HG02870 (cell line): ENCODE measurements at regions not wholly inside any gene's neighbourhood (a gene's known extent, or its start where the extent isn't known, plus 50 kb on each side); places are given as distances from the start of the nearest gene placed in this dataset.
"Not testable (repeated sequence)": the region's sequence is repeated elsewhere in the genome, so short reads cannot be mapped to it uniquely, and the experiment has no call there.

Experiments
- ATAC-seq: cut with Tn5 transposase; IDR thresholded peaks from one replicate; pipeline ENCODE4 v1.9.1; 2021; ENCODE audit warnings: mild to moderate bottlenecking, moderate library complexity; ENCODE audit not compliant: unreplicated experiment

DNA sequence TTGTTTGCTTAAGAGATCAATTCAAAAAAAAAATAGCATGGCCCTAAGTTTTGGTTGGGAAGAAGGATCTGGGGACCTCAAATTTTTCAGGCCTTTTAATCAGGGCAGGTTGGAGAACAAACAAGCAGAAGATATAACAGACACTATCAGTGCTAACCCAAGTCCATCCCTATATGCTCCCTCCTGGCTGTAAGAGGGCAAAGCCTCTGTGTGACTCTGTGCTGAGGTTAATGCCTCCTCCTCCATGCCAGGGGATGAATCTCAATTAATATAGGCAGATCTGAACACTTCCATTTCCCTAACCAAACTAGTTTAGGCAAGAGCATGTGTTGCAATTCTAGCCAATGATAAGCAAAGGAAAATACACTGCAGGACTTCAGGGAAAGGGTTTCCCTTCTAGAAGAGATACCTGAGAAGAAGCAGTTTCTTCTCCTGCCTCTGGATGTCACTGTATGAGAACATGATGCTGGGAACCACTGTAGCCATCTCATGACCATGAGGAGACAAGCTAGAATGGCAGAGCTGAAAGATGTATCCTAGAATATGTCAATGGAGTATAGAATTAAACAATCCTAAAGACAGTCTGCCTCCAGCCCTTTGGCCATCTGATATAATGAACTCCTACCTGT is 76.0 kb downstream of the CHD9NB start:
- ATAC-seq, result peak; percentile 79

GRCh38 chr16:52967744-52968143 is 85.0 kb downstream of the CHD9NB start:
- no peak for ATAC-seq

GRCh38 chr16:52964290-52964689 is 88.4 kb downstream of the CHD9NB start:
- no peak for ATAC-seq

GRCh38 chr16:52963855-52964242 is 88.8 kb downstream of the CHD9NB start:
- ATAC-seq, result no peak

- no peak for ATAC-seq
Observed at GRCh38 chr16:52963212-52963854, 89.4 kb downstream of the CHD9NB start.

DNA sequence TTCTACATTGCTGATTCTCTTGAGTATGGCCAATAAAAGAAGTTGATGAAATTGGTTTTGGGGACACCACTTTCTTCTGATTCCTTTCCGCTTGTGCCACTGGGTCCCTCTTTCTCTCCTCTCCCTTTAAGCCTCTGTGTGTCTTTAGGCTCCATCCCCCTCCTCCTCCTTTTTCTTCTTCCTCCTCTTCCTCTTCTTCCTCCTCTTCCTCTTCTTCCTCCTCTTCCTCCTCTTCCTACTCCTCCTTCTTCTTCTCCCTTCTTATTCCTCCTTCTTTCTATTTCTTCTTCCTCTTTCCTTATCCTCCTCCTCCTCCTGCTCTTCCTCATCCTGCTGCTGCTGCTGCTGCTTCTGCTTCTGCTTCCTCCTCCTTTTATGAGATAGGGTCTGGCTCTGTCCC is 93.7 kb downstream of the CHD9NB start:
- no peak for ATAC-seq

DNA sequence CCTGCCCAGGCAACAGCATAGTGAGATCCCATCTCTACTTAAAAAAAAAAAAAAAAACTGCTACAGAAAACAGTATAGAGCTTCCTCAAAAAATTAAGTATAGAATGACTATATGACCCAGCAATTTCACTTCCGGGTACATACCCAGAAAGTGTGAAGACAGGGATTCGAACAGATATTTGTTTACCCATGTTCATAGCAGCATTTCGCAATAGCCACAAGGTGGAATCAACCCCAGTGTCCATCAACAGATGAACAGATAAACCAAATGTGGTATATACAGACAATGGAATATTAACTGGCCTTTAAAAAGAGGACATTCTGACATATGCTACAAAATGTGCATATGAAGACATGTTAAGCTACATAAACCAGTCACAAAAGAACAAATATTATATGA is 95.5 kb downstream of the CHD9NB start:
- no peak for ATAC-seq

- no peak for ATAC-seq
Observed at GRCh38 chr16:52956044-52956443, 96.7 kb downstream of the CHD9NB start.

DNA sequence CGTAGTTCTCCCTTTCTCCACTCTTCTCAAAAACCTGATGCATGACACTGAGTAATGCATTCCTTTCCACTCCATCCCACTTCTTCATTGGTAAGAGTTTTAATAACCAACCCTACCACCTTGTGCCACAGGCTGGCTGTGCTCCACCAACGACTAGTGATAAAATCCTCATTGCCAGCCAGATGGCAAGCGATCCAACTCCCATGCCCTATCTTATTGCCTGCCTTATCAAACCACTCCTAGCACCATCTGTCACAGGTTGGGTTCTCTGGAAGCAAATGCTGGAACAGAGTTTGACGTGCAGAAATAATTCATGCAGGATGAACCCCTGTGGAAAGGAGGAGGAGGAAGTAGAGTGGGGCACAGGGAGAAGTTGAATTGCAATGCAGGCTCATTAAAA is 99.5 kb downstream of the CHD9NB start:
- no peak for ATAC-seq

- ATAC-seq, result no peak
Observed at GRCh38 chr16:52948946-52949345, 103.8 kb downstream of the CHD9NB start.

DNA sequence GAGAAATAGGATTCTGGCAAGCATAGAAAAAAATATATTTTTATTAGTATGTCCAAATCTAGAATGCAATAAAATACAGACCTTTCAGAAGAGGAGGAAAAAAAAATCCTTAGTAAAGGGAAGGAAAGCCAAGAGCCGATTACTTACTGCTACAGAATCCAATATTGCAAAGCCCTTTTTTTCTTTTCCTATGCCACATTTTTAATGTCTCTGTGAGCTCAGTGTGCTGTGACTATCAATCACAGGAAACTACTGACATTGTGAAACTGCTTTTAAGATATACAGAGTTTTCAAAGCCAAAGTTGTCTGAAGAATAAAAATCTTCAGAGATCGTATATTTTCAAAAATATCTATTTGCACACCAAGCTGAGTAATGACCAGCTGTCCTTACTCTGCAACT is 120.4 kb downstream of the CHD9NB start:
- ATAC-seq, result no peak

GRCh38 chr16:52929478-52930400 is 123.0 kb downstream of the CHD9NB start:
- no peak for ATAC-seq

DNA sequence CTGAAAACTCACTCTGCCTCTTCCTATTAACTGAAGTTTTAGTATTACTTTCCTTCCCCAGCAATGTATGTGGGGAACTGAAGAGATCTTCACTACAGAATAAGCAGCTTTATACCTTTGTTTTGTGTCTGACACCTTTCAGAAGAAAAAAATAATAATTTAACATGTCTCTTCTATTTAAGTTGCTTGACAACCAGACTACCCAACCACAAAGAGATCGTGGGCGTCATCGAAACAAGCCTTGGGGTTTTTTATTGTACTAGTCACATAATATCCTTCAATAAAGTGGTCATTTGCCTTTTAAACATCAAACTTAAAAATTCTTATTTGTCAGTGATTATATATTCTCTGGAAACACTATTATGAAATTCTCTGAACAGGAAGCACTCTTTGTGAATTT is 123.7 kb downstream of the CHD9NB start:
- no peak for ATAC-seq

DNA sequence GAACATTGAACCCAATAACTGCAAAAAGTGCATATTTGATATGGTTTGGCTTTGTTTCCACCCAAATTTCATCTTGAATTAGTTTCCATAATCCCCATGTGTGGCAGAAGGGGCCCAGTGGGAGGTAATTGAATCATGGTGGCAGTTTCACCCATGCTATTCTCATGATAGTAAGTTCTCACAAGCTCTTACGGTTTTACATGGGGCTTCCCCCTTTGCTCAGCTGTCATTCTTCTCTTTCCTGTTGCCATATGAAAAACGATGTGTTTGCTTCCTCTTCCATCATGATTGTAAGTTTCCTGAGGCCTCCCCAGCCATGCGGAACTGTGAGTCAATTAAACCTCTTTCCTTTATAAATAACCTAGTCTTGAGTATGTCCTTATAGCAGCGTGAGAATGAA is 127.6 kb downstream of the CHD9NB start:
- ATAC-seq, result no peak

DNA sequence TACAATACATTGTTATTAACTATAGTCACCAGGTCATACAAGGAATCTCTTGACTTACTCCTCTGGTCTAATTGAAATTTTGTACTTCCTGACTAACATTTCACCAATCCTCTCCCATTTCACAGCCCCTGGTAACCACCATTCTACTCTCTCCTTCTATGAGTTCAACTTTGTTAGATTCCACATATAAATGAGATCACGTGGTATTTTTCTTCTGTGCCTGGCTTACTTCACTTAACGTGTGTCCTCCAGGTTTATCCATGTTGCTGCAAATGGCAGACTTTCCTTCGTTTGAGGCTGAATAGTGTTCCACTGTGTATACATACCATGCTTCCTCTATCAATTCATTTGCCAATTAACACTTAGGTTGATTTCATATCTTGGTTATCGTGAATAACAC is 128.5 kb downstream of the CHD9NB start:
- no peak for ATAC-seq

DNA sequence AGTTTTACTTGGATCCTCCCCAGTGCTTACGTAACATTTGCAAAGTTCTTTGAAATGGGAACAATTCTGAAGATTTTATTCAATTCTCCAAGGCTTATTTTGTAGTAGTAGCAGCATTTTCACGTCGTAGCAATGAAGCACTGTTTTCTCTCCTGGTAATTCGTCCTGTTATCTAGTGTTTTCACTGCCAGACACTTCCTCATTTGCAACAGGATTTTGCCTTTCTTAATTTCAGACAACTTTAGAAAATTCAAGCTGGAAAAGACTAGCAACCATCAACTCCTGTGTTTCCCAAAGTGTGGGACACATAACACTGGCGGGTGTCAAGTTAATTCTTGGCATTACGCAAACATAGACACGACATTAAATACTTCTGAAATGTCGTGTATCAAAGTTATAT is 131.6 kb downstream of the CHD9NB start:
- no peak for ATAC-seq

GRCh38 chr16:52920331-52920730 is 132.4 kb downstream of the CHD9NB start:
- ATAC-seq, result no peak

DNA sequence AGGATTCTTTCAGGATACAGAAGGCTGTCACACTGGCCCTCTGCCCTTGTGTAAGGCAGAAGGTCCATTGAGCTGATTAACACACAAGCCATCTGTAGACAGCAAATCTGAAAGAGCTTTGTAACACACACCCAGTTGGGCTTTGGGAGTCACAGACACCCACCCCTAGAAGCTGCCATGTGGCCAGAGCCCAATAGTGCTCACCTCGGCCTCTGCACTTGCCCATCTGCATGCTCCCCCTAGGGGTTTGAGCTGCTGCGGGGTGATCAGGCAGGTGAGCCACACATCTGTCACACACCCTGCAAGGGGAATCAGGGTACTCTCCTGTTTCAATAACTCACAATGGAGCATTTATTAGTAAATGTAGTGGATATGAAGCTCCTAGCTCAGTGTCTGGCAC is 138.3 kb downstream of the CHD9NB start:
- no peak for ATAC-seq

DNA sequence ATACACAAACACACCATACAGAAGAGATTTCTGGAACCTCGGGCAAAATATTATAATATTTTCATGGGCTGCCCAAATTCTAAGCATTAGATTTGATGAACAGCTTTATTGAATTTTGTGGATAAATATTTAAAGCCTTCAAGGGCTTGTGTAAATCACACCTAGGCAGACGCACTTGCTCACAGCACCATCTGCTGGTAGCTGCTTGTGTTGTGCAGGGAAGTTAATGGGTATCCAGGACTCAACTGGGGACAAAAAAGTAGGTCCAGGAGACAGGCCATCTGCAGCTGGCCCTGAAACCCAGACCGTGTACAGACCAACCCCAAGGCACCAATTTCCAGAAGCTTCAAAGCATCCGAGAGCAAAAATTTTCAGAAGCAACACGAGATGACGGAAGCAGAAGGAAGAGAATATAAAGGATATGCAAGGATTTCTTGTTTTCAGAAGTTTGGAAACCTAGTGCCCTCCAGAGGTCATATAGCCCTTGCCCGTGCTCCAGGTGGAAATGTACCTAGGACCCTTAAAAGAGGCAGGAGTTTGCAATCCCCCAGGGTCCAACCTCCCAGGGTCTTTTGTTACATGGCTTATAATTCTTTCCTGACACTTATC is 140.0 kb downstream of the CHD9NB start:
- peak; percentile 78 for ATAC-seq

GRCh38 chr16:52908057-52908456 is 144.6 kb downstream of the CHD9NB start:
- ATAC-seq, result not testable (repeated sequence)

DNA sequence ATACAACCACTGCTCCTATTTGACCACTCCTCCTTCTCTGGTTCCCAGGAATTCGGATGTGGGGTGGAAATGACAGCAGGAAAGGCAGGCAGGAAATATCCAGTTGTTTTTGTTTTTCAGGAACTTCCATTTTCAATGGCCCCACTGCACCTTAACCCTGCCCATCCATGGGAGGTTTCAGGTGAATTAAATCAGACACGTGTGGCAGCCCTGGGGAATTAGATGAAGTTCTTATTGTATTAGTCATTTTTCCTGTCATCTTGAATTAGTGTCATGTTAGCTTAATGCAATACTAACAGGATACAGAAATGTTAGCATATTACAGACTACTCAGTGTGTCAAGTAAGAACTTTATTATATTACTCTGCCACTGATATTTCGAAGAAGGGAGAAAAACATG is 146.4 kb downstream of the CHD9NB start:
- no peak for ATAC-seq
